ENCODE measurements at regions not wholly inside any gene's neighbourhood (a gene's known extent, or its start where the extent isn't known, plus 50 kb on each side); places are given as distances from the start of the nearest gene placed in this dataset.

GRCh38 chr21:15255261-15255660 is 190.5 kb upstream of the NRIP1 start:
- TF ChIP-seq CTCF (IDR thresholded peaks at IDR 0.05) (no peak), POLR2A (IDR thresholded peaks at IDR 0.05) (no peak)

All from heart left ventricle (tissue), 13 donors.